Esophagus squamous epithelium (tissue), 4 donors: ENCODE measurements at regions not wholly inside any gene's neighbourhood (a gene's known extent, or its start where the extent isn't known, plus 50 kb on each side); places are given as distances from the start of the nearest gene placed in this dataset.

Experiments used
- CTCF ChIP-seq, 6 experiments: fragments of 450-650 bp in 4 of 6; fragments of 200-600 bp in 2 of 6; sonication (generic) in 2 of 6; IDR thresholded peaks; one replicate each; pipeline ENCODE4 v1.5.1; 2016 to 2019; ENCODE audit warnings: antibody characterized with exemption in 6 of 6, mild to moderate bottlenecking in 4 of 6, moderate library complexity in 4 of 6
- POLR2A ChIP-seq, 4 donors: fragments of 450-650 bp; IDR thresholded peaks; one replicate each; pipeline ENCODE4 v1.6.1; 2017; ENCODE audit warnings: antibody characterized with exemption in 4 of 4, mild to moderate bottlenecking in 4 of 4, moderate library complexity in 3 of 4

- TF ChIP-seq CTCF (IDR thresholded peaks at IDR 0.05) (no peak), POLR2A (IDR thresholded peaks at IDR 0.05) (no peak)
These were observed 530.3 kb downstream of the NXPH1 start for GRCh38 chr7:8963722-8964121.
